CD4-positive, alpha-beta memory T cell (primary cell): ENCODE measurements at regions not wholly inside any gene's neighbourhood (a gene's known extent, or its start where the extent isn't known, plus 50 kb on each side); places are given as distances from the start of the nearest gene placed in this dataset.

Experiments
- CTCF ChIA-PET: fragments of 350-600 bp; sonication (Branson Sonifier 250); formaldehyde crosslinking; loops from one replicate; lab custom pipeline; 2021; ENCODE audit warnings: inconsistent platforms; ENCODE audit not compliant: partially characterized antibody; lab: Charles Lee
- POLR2A ChIA-PET: fragments of 350-600 bp; sonication (Branson Sonifier 250); formaldehyde crosslinking; loops from one replicate; lab custom pipeline; 2021; ENCODE audit not compliant: partially characterized antibody; lab: Charles Lee
- DNase-seq, 5 donors: peaks; one replicate each; pipeline versions ENCODE4 v3.0.0 to v3.0.0-alpha.2; 2020 to 2022; ENCODE audit warnings: mixed read lengths in 1 of 5
- H3K27ac ChIP-seq: one replicate; pipeline ENCODE4 v1.7.0; 2013; ENCODE audit warnings: low read depth, low read length
- H3K27me3 ChIP-seq: 2 replicates; pipeline ENCODE4 v1.7.0; 2013; ENCODE audit warnings: mild to moderate bottlenecking, low read length, moderate library complexity; ENCODE audit not compliant: insufficient read depth
- H3K36me3 ChIP-seq: 2 replicates; pipeline ENCODE4 v1.7.0; 2013; ENCODE audit warnings: mild to moderate bottlenecking, low read length, moderate library complexity; ENCODE audit not compliant: insufficient read depth
- H3K4me1 ChIP-seq: 2 replicates; pipeline ENCODE4 v1.7.0; 2013; ENCODE audit warnings: mild to moderate bottlenecking, low read length, moderate library complexity; ENCODE audit not compliant: insufficient read depth
- H3K4me3 ChIP-seq, 2 donors: one replicate each; pipeline ENCODE4 v1.7.0; 2013; ENCODE audit warnings: low read length in 2 of 2, mild to moderate bottlenecking in 1 of 2
- H3K9me3 ChIP-seq, 2 donors: one replicate each; pipeline ENCODE4 v1.7.0; 2013; ENCODE audit warnings: low read length in 2 of 2, control low read depth in 1 of 2; ENCODE audit not compliant: control insufficient read depth in 1 of 2
- H3K27ac Mint-ChIP-seq, 7 donors: one replicate each; pipeline ENCODE4 v1.8.0; 2020 to 2021; ENCODE audit warnings: mixed read lengths in 7 of 7, mild to moderate bottlenecking in 6 of 7, inconsistent platforms in 3 of 7, moderate library complexity in 3 of 7
- H3K27me3 Mint-ChIP-seq, 2 donors: one replicate each; pipeline ENCODE4 v1.8.0; 2020 to 2021; ENCODE audit warnings: mixed read lengths in 2 of 2
- H3K36me3 Mint-ChIP-seq, 2 donors: one replicate each; pipeline ENCODE4 v1.8.0; 2020 to 2021; ENCODE audit warnings: mixed read lengths in 2 of 2, inconsistent platforms in 1 of 2, mild to moderate bottlenecking in 1 of 2
- H3K4me1 Mint-ChIP-seq, 4 donors: one replicate each; pipeline ENCODE4 v1.8.0; 2020 to 2021; ENCODE audit warnings: mixed read lengths in 4 of 4, mild to moderate bottlenecking in 1 of 4
- H3K4me3 Mint-ChIP-seq, 8 donors: one replicate each; pipeline ENCODE4 v1.8.0; 2020 to 2021; ENCODE audit warnings: mixed read lengths in 8 of 8, mild to moderate bottlenecking in 7 of 8, moderate library complexity in 6 of 8, inconsistent platforms in 3 of 8
- H3K9me3 Mint-ChIP-seq, 8 donors: one replicate each; pipeline ENCODE4 v1.8.0; 2020 to 2021; ENCODE audit warnings: mixed read lengths in 8 of 8, mild to moderate bottlenecking in 5 of 8, inconsistent platforms in 3 of 8, moderate library complexity in 1 of 8
- intact Hi-C: fragments of 100-400 bp; cut with micrococcal nuclease; formaldehyde crosslinking; loops from one replicate; pipeline ENCODE4 v1.15.1; 2023

DNA sequence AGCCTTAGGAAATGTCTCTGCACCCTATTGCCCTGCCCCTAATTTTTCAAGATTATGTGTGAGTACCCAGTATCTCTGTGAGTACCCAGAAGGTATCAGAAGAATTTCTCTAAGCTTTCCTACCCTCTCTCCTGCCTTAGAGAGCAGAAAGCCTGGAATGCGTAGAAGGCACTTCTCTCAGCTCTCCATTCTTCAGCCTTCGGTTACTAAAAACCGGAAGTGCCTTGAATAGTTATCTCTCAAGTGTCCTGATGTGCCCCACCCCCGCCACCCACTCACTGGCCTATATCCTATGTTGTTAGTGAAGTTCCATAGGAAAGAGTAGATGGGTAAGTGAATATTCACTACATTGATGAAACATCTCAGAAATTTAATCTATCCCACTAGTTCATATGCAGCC, 210.7 kb upstream of the CDH10 start:
- Mint-ChIP-seq H3K4me1 (no peaks in the 10 kb centered on the region), H3K27me3 (no peaks in the 10 kb centered on the region), H3K36me3 (no peaks in the 10 kb centered on the region), H3K4me3 (no peak overlapping the region), H3K27ac (no peak overlapping the region), H3K9me3 (peaks cover 0 to 12% (median 8%) of the 10 kb centered on the region in 8 donors)
- H3K27ac ChIP-seq, result no peak overlapping the region
- DNase-seq, result no peak
- no peaks in the 10 kb centered on the region for H3K27me3 ChIP-seq
- ChIA-PET POLR2A (no interaction called here), CTCF (no interaction called here)
- H3K4me3 ChIP-seq, result no peak overlapping the region
- intact Hi-C loops, result no loop called here
- H3K4me1 ChIP-seq, result no peaks in the 10 kb centered on the region
- peaks cover 0 to 3% of the 10 kb centered on the region in 2 donors for H3K9me3 ChIP-seq
- no peaks in the 10 kb centered on the region for H3K36me3 ChIP-seq

DNA sequence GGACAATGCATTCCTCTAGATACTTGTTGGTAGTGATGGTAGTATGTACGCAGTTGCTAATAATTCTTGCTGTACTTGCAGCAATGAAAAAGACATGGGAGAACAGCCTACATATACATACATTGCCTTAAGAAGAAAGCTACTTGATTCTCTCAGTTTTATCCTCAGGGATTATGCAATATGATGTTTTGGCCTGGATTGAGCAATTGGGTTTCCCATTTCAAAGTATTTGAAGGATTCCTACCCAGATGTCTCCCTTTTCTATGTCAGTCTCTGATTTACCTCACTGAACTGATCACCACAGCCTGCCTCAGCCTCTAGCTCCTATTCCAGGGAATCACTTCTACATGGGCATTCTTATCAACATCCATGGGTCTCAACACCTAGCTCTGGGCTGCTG, 210.1 kb upstream of the CDH10 start:
- no peaks in the 10 kb centered on the region for H3K4me1 Mint-ChIP-seq
- intact Hi-C loops, result no loop called here
- POLR2A ChIA-PET, result no interaction called here
- Histone ChIP-seq H3K9me3 (peaks cover 0 to 3% of the 10 kb centered on the region in 2 donors), H3K4me3 (no peak overlapping the region), H3K36me3 (no peaks in the 10 kb centered on the region), H3K4me1 (no peaks in the 10 kb centered on the region), H3K27ac (no peak overlapping the region), H3K27me3 (no peaks in the 10 kb centered on the region)
- H3K9me3 Mint-ChIP-seq, result peaks cover 0 to 12% (median 8%) of the 10 kb centered on the region in 8 donors
- CTCF ChIA-PET, result no interaction called here
- H3K27me3 Mint-ChIP-seq, result no peaks in the 10 kb centered on the region
- no peak for DNase-seq
- no peaks in the 10 kb centered on the region for H3K36me3 Mint-ChIP-seq
- H3K27ac Mint-ChIP-seq, result no peak overlapping the region
- H3K4me3 Mint-ChIP-seq, result no peak overlapping the region

DNA sequence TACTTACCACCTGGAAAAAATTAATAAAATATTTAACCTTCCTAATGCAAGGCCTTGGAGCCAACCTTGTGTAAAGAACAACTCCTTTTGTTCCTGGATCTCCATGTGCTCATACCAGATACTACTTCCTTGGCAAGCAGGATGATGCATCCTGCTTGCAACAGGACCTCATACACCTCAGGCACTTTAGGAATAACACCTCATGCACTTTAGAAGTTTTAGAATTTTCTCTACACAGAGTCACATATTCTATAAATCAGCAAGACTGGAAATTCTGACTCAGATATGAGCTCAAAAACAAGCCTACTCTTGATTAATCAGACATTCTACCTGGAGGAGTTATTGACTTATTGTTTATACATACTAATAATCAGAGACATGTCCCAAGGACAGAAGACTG, 209.6 kb upstream of the CDH10 start:
- H3K27ac ChIP-seq, result no peak overlapping the region
- Mint-ChIP-seq H3K27ac (no peak overlapping the region), H3K9me3 (peaks cover 0 to 11% (median 8%) of the 10 kb centered on the region in 8 donors), H3K4me1 (no peaks in the 10 kb centered on the region), H3K36me3 (no peaks in the 10 kb centered on the region), H3K4me3 (no peak overlapping the region), H3K27me3 (no peaks in the 10 kb centered on the region)
- CTCF ChIA-PET, result no interaction called here
- H3K36me3 ChIP-seq, result no peaks in the 10 kb centered on the region
- POLR2A ChIA-PET, result no interaction called here
- intact Hi-C loops, result no loop called here
- DNase-seq, result no peak
- H3K9me3 ChIP-seq, result peaks cover 0 to 3% of the 10 kb centered on the region in 2 donors
- H3K4me3 ChIP-seq, result no peak overlapping the region
- H3K27me3 ChIP-seq, result no peaks in the 10 kb centered on the region
- no peaks in the 10 kb centered on the region for H3K4me1 ChIP-seq

DNA sequence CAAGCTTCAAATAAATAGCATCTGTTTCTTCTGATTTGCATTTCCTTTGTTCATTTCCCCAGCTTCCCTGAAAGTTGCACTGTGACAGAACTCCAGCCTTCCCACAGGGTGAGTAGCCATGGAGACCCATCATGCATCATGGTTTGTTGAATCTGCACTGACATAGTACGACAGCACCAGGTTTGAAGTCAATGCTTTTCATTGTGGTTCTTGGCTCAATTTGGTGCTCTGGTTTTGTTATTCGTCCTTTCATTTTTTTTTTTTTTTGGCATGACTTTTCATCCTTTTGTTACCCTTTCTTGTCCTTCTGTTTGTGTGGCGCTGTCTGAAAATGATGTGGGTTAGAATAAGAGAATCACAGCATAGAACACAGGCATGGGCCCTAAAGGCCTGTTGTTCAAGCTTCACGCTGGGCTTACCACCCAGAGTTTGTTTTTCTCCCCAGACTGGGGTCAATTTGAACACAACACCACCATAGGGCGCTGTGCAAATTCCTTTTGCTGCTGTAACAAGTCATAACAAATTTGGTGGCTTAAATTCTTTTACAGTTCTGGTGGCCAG, 206.2 kb upstream of the CDH10 start:
- H3K9me3 ChIP-seq, result peaks cover 0 to 3% of the 10 kb centered on the region in 2 donors
- H3K27ac ChIP-seq, result no peak overlapping the region
- Mint-ChIP-seq H3K27me3 (no peaks in the 10 kb centered on the region), H3K36me3 (no peaks in the 10 kb centered on the region), H3K9me3 (peaks cover 3 to 20% (median 13%) of the 10 kb centered on the region in 8 donors), H3K4me3 (no peak overlapping the region), H3K4me1 (no peaks in the 10 kb centered on the region), H3K27ac (no peak overlapping the region)
- no peak overlapping the region for H3K4me3 ChIP-seq
- DNase-seq, result no peak
- H3K4me1 ChIP-seq, result no peaks in the 10 kb centered on the region
- ChIA-PET CTCF (no interaction called here), POLR2A (no interaction called here)
- intact Hi-C loops, result no loop called here
- no peaks in the 10 kb centered on the region for H3K36me3 ChIP-seq
- no peaks in the 10 kb centered on the region for H3K27me3 ChIP-seq

DNA sequence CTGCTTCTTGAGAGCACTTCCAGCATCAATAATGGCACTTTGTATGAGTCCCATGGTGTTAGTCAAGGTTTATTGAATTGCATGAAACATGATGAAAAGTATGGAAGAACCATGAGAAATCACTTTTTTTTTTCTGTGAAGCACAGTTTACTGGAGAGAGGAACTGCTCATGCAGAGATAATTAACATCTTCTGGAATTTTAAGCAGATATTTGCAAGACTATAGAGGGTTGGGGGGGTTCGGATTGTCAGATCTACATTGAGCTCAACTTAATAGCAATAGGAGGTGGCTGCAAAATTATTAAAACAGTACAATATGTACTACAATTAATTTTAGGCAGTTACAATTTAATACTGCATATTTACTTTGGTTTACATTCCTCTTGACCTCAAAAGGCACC, 204.4 kb upstream of the CDH10 start:
- no peaks in the 10 kb centered on the region for H3K36me3 Mint-ChIP-seq
- peaks cover 5 to 20% (median 9%) of the 10 kb centered on the region in 8 donors for H3K9me3 Mint-ChIP-seq
- no peak overlapping the region for H3K27ac Mint-ChIP-seq
- Histone ChIP-seq H3K4me3 (no peak overlapping the region), H3K36me3 (no peaks in the 10 kb centered on the region), H3K27me3 (no peaks in the 10 kb centered on the region), H3K9me3 (peaks cover 0 to 3% of the 10 kb centered on the region in 2 donors), H3K4me1 (no peaks in the 10 kb centered on the region), H3K27ac (no peak overlapping the region)
- no peaks in the 10 kb centered on the region for H3K27me3 Mint-ChIP-seq
- ChIA-PET POLR2A (no interaction called here), CTCF (no interaction called here)
- intact Hi-C loops, result no loop called here
- no peak for DNase-seq
- no peaks in the 10 kb centered on the region for H3K4me1 Mint-ChIP-seq
- no peak overlapping the region for H3K4me3 Mint-ChIP-seq

DNA sequence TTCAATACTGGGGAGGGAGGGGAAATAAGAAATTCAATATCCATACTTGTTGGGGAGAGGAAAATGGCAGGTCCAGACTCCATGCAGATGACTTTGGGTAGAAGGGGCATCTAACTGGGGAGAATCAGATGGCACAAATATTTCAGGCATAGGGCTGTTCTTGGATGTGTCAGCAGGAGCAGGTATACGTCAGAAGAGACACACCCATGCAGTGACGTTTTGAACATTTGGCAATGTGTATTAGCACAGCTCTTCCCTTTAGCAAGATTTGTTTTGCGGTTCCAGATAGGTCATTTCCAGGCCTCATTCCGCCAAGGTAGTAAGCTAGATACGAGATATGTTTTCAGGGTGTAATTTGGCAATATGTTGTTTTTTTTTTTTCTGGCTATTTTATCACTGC, 187.2 kb upstream of the CDH10 start:
- Histone ChIP-seq H3K27ac (no peak overlapping the region), H3K4me1 (no peaks in the 10 kb centered on the region), H3K9me3 (no peaks in the 10 kb centered on the region), H3K36me3 (no peaks in the 10 kb centered on the region), H3K4me3 (no peak overlapping the region), H3K27me3 (no peaks in the 10 kb centered on the region)
- Mint-ChIP-seq H3K36me3 (no peaks in the 10 kb centered on the region), H3K27ac (no peak overlapping the region), H3K4me3 (no peak overlapping the region), H3K27me3 (no peaks in the 10 kb centered on the region), H3K9me3 (peaks cover 5 to 27% (median 20%) of the 10 kb centered on the region in 8 donors), H3K4me1 (no peaks in the 10 kb centered on the region)
- DNase-seq, result no peak
- ChIA-PET POLR2A (no interaction called here), CTCF (no interaction called here)
- intact Hi-C loops, result no loop called here

DNA sequence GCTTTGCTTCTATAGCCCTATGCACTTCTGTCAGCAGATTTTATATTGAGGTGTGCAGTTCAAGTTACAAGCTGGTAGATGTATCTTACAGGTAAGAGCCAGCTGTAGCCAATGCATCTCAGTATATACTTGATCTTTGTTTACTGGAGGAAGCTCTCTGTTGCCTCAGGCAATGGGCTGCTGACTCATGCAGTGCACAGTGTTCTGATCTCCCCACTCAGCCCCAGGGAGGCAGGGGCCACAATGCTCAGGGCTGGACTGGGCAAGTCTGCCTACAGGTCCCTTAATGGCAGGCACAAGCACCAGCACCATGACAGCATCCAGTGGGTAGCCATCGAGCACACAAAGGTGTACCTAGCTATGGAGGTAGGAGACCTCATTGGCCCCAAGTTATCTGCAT, 178.8 kb upstream of the CDH10 start:
- Mint-ChIP-seq H3K27ac (no peak overlapping the region), H3K4me1 (no peaks in the 10 kb centered on the region), H3K4me3 (no peak overlapping the region), H3K9me3 (peaks cover 5 to 40% (median 17%) of the 10 kb centered on the region in 8 donors), H3K36me3 (no peaks in the 10 kb centered on the region), H3K27me3 (no peaks in the 10 kb centered on the region)
- DNase-seq, result no peak
- Histone ChIP-seq H3K27me3 (no peaks in the 10 kb centered on the region), H3K36me3 (no peaks in the 10 kb centered on the region), H3K27ac (no peak overlapping the region), H3K4me3 (no peak overlapping the region), H3K4me1 (no peaks in the 10 kb centered on the region), H3K9me3 (no peaks in the 10 kb centered on the region)
- ChIA-PET POLR2A (no interaction called here), CTCF (no interaction called here)
- intact Hi-C loops, result no loop called here

DNA sequence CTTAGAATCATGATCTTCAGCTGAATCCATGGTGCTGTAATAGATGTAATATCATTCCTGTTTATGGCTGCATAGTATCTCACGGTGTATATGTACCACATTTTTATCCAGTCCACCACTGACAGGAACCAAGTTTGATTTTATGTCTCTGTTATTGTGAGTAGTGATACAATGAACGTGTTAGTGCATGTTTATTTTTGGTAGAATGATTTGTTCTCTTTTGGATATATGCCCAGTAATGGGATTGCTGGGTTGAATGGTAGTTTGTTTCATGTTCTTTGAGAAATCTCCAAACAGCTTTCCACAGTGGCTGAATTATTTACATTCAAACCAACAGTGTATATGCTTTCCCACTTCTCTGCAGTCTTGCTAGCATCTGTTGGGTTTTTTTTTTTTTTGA, 175.1 kb upstream of the CDH10 start:
- POLR2A ChIA-PET, result no interaction called here
- no peak overlapping the region for H3K4me3 ChIP-seq
- no peak for DNase-seq
- no peak overlapping the region for H3K4me3 Mint-ChIP-seq
- CTCF ChIA-PET, result no interaction called here
- H3K36me3 Mint-ChIP-seq, result no peaks in the 10 kb centered on the region
- no peak overlapping the region for H3K27ac Mint-ChIP-seq
- H3K9me3 ChIP-seq, result no peaks in the 10 kb centered on the region
- H3K27me3 ChIP-seq, result no peaks in the 10 kb centered on the region
- H3K9me3 Mint-ChIP-seq, result peaks cover 3 to 28% (median 15%) of the 10 kb centered on the region in 8 donors
- H3K27ac ChIP-seq, result no peak overlapping the region
- no peaks in the 10 kb centered on the region for H3K36me3 ChIP-seq
- no peaks in the 10 kb centered on the region for H3K4me1 ChIP-seq
- H3K27me3 Mint-ChIP-seq, result no peaks in the 10 kb centered on the region
- H3K4me1 Mint-ChIP-seq, result no peaks in the 10 kb centered on the region
- intact Hi-C loops, result no loop called here
